ENCODE measurements at regions not wholly inside any gene's neighbourhood (a gene's known extent, or its start where the extent isn't known, plus 50 kb on each side); places are given as distances from the start of the nearest gene placed in this dataset.

- DNase-seq: no peak
- Histone ChIP-seq H3K36me3 (ENCODE audit: control insufficient read depth, insufficient read depth, low read length) (no peaks in the 10 kb centered on the region), H3K4me3 (ENCODE audit: insufficient read depth, low read depth, low read length, poor library complexity, severe bottlenecking) (no peak overlapping the region), H3K9me3 (ENCODE audit: control insufficient read depth, low read length) (no peaks in the 10 kb centered on the region), H3K27me3 (replicated peaks; ENCODE audit: control insufficient read depth, insufficient read depth, low read length, poor library complexity, severe bottlenecking) (no peaks in the 10 kb centered on the region), H3K27ac (ENCODE audit: insufficient read depth, low read length, poor library complexity, severe bottlenecking) (no peak overlapping the region), H3K4me1 (ENCODE audit: control insufficient read depth, insufficient read depth, low read length, poor library complexity, severe bottlenecking) (no peaks in the 10 kb centered on the region)
These were observed 504.4 kb downstream of the TLE4 start for GRCh38 chr9:80076162-80076561.

GRCh38 chr9:80074439-80074838 is 502.7 kb downstream of the TLE4 start:
- Histone ChIP-seq H3K36me3 (ENCODE audit: control insufficient read depth, insufficient read depth, low read length) (no peaks in the 10 kb centered on the region), H3K9me3 (ENCODE audit: control insufficient read depth, low read length) (no peaks in the 10 kb centered on the region), H3K4me1 (ENCODE audit: control insufficient read depth, insufficient read depth, low read length, poor library complexity, severe bottlenecking) (no peaks in the 10 kb centered on the region), H3K4me3 (ENCODE audit: insufficient read depth, low read depth, low read length, poor library complexity, severe bottlenecking) (no peak overlapping the region), H3K27me3 (replicated peaks; ENCODE audit: control insufficient read depth, insufficient read depth, low read length, poor library complexity, severe bottlenecking) (no peaks in the 10 kb centered on the region), H3K27ac (ENCODE audit: insufficient read depth, low read length, poor library complexity, severe bottlenecking) (no peak overlapping the region)
- no peak for DNase-seq

GRCh38 chr9:80072451-80072850 is 500.7 kb downstream of the TLE4 start:
- Histone ChIP-seq H3K27ac (ENCODE audit: insufficient read depth, low read length, poor library complexity, severe bottlenecking) (no peak overlapping the region), H3K27me3 (replicated peaks; ENCODE audit: control insufficient read depth, insufficient read depth, low read length, poor library complexity, severe bottlenecking) (no peaks in the 10 kb centered on the region), H3K9me3 (ENCODE audit: control insufficient read depth, low read length) (no peaks in the 10 kb centered on the region), H3K4me1 (ENCODE audit: control insufficient read depth, insufficient read depth, low read length, poor library complexity, severe bottlenecking) (no peaks in the 10 kb centered on the region), H3K36me3 (ENCODE audit: control insufficient read depth, insufficient read depth, low read length) (no peaks in the 10 kb centered on the region), H3K4me3 (ENCODE audit: insufficient read depth, low read depth, low read length, poor library complexity, severe bottlenecking) (no peak overlapping the region)
- no peak for DNase-seq

- DNase-seq: no peak
- no peaks in the 10 kb centered on the region for H3K4me1 ChIP-seq (ENCODE audit: control insufficient read depth, insufficient read depth, low read length, poor library complexity, severe bottlenecking)
- no peak overlapping the region for H3K4me3 ChIP-seq (ENCODE audit: insufficient read depth, low read depth, low read length, poor library complexity, severe bottlenecking)
- H3K27me3 ChIP-seq (replicated peaks; ENCODE audit: control insufficient read depth, insufficient read depth, low read length, poor library complexity, severe bottlenecking): no peaks in the 10 kb centered on the region
- no peaks in the 10 kb centered on the region for H3K9me3 ChIP-seq (ENCODE audit: control insufficient read depth, low read length)
- H3K27ac ChIP-seq (ENCODE audit: insufficient read depth, low read length, poor library complexity, severe bottlenecking): no peak overlapping the region
- H3K36me3 ChIP-seq (ENCODE audit: control insufficient read depth, insufficient read depth, low read length): no peaks in the 10 kb centered on the region
These were observed 498.4 kb downstream of the TLE4 start for GRCh38 chr9:80070071-80070742.

- no peak for DNase-seq
- Histone ChIP-seq H3K4me3 (ENCODE audit: insufficient read depth, low read depth, low read length, poor library complexity, severe bottlenecking) (no peak overlapping the region), H3K36me3 (ENCODE audit: control insufficient read depth, insufficient read depth, low read length) (no peaks in the 10 kb centered on the region), H3K4me1 (ENCODE audit: control insufficient read depth, insufficient read depth, low read length, poor library complexity, severe bottlenecking) (no peaks in the 10 kb centered on the region), H3K27me3 (replicated peaks; ENCODE audit: control insufficient read depth, insufficient read depth, low read length, poor library complexity, severe bottlenecking) (no peaks in the 10 kb centered on the region), H3K9me3 (ENCODE audit: control insufficient read depth, low read length) (no peaks in the 10 kb centered on the region), H3K27ac (ENCODE audit: insufficient read depth, low read length, poor library complexity, severe bottlenecking) (no peak overlapping the region)
These were observed 495.2 kb downstream of the TLE4 start for GRCh38 chr9:80066931-80067330.

GRCh38 chr9:80062567-80062966 is 490.8 kb downstream of the TLE4 start:
- no peak overlapping the region for H3K27ac ChIP-seq (ENCODE audit: insufficient read depth, low read length, poor library complexity, severe bottlenecking)
- DNase-seq: no peak
- H3K27me3 ChIP-seq (replicated peaks; ENCODE audit: control insufficient read depth, insufficient read depth, low read length, poor library complexity, severe bottlenecking): no peaks in the 10 kb centered on the region
- no peaks in the 10 kb centered on the region for H3K4me1 ChIP-seq (ENCODE audit: control insufficient read depth, insufficient read depth, low read length, poor library complexity, severe bottlenecking)
- no peaks in the 10 kb centered on the region for H3K9me3 ChIP-seq (ENCODE audit: control insufficient read depth, low read length)
- no peak overlapping the region for H3K4me3 ChIP-seq (ENCODE audit: insufficient read depth, low read depth, low read length, poor library complexity, severe bottlenecking)
- H3K36me3 ChIP-seq (ENCODE audit: control insufficient read depth, insufficient read depth, low read length): no peaks in the 10 kb centered on the region

- Histone ChIP-seq H3K4me3 (ENCODE audit: insufficient read depth, low read depth, low read length, poor library complexity, severe bottlenecking) (no peak overlapping the region), H3K9me3 (ENCODE audit: control insufficient read depth, low read length) (no peaks in the 10 kb centered on the region), H3K27me3 (replicated peaks; ENCODE audit: control insufficient read depth, insufficient read depth, low read length, poor library complexity, severe bottlenecking) (no peaks in the 10 kb centered on the region), H3K4me1 (ENCODE audit: control insufficient read depth, insufficient read depth, low read length, poor library complexity, severe bottlenecking) (no peaks in the 10 kb centered on the region), H3K36me3 (ENCODE audit: control insufficient read depth, insufficient read depth, low read length) (no peaks in the 10 kb centered on the region), H3K27ac (ENCODE audit: insufficient read depth, low read length, poor library complexity, severe bottlenecking) (no peak overlapping the region)
- no peak for DNase-seq
These were observed 490.2 kb downstream of the TLE4 start for GRCh38 chr9:80061940-80062339.

- no peaks in the 10 kb centered on the region for H3K27me3 ChIP-seq (replicated peaks; ENCODE audit: control insufficient read depth, insufficient read depth, low read length, poor library complexity, severe bottlenecking)
- no peak overlapping the region for H3K27ac ChIP-seq (ENCODE audit: insufficient read depth, low read length, poor library complexity, severe bottlenecking)
- no peaks in the 10 kb centered on the region for H3K9me3 ChIP-seq (ENCODE audit: control insufficient read depth, low read length)
- H3K4me1 ChIP-seq (ENCODE audit: control insufficient read depth, insufficient read depth, low read length, poor library complexity, severe bottlenecking): no peaks in the 10 kb centered on the region
- H3K4me3 ChIP-seq (ENCODE audit: insufficient read depth, low read depth, low read length, poor library complexity, severe bottlenecking): no peak overlapping the region
- H3K36me3 ChIP-seq (ENCODE audit: control insufficient read depth, insufficient read depth, low read length): no peaks in the 10 kb centered on the region
- DNase-seq: no peak
These were observed 489.3 kb downstream of the TLE4 start for GRCh38 chr9:80061096-80061495.

GRCh38 chr9:80059979-80060378 is 488.2 kb downstream of the TLE4 start:
- Histone ChIP-seq H3K36me3 (ENCODE audit: control insufficient read depth, insufficient read depth, low read length) (no peaks in the 10 kb centered on the region), H3K27me3 (replicated peaks; ENCODE audit: control insufficient read depth, insufficient read depth, low read length, poor library complexity, severe bottlenecking) (no peaks in the 10 kb centered on the region), H3K9me3 (ENCODE audit: control insufficient read depth, low read length) (no peaks in the 10 kb centered on the region), H3K4me1 (ENCODE audit: control insufficient read depth, insufficient read depth, low read length, poor library complexity, severe bottlenecking) (no peaks in the 10 kb centered on the region), H3K27ac (ENCODE audit: insufficient read depth, low read length, poor library complexity, severe bottlenecking) (no peak overlapping the region), H3K4me3 (ENCODE audit: insufficient read depth, low read depth, low read length, poor library complexity, severe bottlenecking) (no peak overlapping the region)
- no peak for DNase-seq

GRCh38 chr9:80059191-80059590 is 487.4 kb downstream of the TLE4 start:
- no peaks in the 10 kb centered on the region for H3K27me3 ChIP-seq (replicated peaks; ENCODE audit: control insufficient read depth, insufficient read depth, low read length, poor library complexity, severe bottlenecking)
- no peak for DNase-seq
- H3K36me3 ChIP-seq (ENCODE audit: control insufficient read depth, insufficient read depth, low read length): no peaks in the 10 kb centered on the region
- H3K4me1 ChIP-seq (ENCODE audit: control insufficient read depth, insufficient read depth, low read length, poor library complexity, severe bottlenecking): no peaks in the 10 kb centered on the region
- H3K9me3 ChIP-seq (ENCODE audit: control insufficient read depth, low read length): no peaks in the 10 kb centered on the region
- no peak overlapping the region for H3K4me3 ChIP-seq (ENCODE audit: insufficient read depth, low read depth, low read length, poor library complexity, severe bottlenecking)
- no peak overlapping the region for H3K27ac ChIP-seq (ENCODE audit: insufficient read depth, low read length, poor library complexity, severe bottlenecking)
